Peyer's patch (tissue), 4 donors: ENCODE measurements at regions not wholly inside any gene's neighbourhood (a gene's known extent, or its start where the extent isn't known, plus 50 kb on each side); places are given as distances from the start of the nearest gene placed in this dataset.

Experiments used
- CTCF ChIP-seq, 6 experiments: fragments of 450-650 bp in 4 of 6; fragments of 200-600 bp in 2 of 6; sonication (generic) in 1 of 6; IDR thresholded peaks; one replicate each; pipeline ENCODE4 v1.5.1; 2017 to 2019; ENCODE audit warnings: antibody characterized with exemption in 6 of 6, mild to moderate bottlenecking in 3 of 6, moderate library complexity in 1 of 6
- POLR2A ChIP-seq, 2 donors: fragments of 450-650 bp; IDR thresholded peaks; one replicate each; pipeline ENCODE4 v1.5.1; 2017; ENCODE audit warnings: antibody characterized with exemption in 2 of 2, mild to moderate bottlenecking in 2 of 2, moderate library complexity in 2 of 2

GRCh38 chr21:36566644-36567043 is 86.7 kb upstream of the CLDN14 start:
- TF ChIP-seq CTCF (IDR thresholded peaks at IDR 0.05): no peak
- TF ChIP-seq POLR2A (IDR thresholded peaks at IDR 0.05): no peak
